GM12874 (cell line): ENCODE measurements at regions not wholly inside any gene's neighbourhood (a gene's known extent, or its start where the extent isn't known, plus 50 kb on each side); places are given as distances from the start of the nearest gene placed in this dataset.

ENCODE experiments used
- TF ChIP-seq, protein P1 (sequence below): IDR thresholded peaks from 2 replicates; pipeline ENCODE4 v1.5.1; 2011; ENCODE audit warnings: low read depth, mild to moderate bottlenecking, control low read depth, low read length, moderate library complexity; ENCODE audit not compliant: insufficient read depth

DNA sequence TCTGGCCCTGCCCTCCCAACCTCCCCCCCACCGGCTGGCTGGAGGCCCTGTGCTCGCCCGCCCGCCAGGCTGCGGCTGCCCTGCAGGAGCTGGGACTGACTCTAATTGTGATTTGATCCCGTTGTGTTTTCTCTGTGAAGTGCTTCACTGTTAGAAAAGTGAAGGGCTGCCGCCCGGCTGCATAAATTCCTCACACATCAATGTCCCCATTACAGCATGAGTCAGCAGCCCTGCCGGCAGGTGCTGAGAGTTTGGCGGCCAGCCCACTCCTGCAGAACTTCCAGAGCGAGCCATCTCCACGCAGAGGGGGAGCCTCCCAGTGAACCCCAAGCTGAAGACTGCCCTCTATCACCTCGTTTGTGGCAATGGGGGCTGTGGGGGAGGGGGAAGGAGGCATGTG, 137.9 kb downstream of the DLL1 start:
- TF ChIP-seq, protein P1, sequence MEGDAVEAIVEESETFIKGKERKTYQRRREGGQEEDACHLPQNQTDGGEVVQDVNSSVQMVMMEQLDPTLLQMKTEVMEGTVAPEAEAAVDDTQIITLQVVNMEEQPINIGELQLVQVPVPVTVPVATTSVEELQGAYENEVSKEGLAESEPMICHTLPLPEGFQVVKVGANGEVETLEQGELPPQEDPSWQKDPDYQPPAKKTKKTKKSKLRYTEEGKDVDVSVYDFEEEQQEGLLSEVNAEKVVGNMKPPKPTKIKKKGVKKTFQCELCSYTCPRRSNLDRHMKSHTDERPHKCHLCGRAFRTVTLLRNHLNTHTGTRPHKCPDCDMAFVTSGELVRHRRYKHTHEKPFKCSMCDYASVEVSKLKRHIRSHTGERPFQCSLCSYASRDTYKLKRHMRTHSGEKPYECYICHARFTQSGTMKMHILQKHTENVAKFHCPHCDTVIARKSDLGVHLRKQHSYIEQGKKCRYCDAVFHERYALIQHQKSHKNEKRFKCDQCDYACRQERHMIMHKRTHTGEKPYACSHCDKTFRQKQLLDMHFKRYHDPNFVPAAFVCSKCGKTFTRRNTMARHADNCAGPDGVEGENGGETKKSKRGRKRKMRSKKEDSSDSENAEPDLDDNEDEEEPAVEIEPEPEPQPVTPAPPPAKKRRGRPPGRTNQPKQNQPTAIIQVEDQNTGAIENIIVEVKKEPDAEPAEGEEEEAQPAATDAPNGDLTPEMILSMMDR, result no peak

DNA sequence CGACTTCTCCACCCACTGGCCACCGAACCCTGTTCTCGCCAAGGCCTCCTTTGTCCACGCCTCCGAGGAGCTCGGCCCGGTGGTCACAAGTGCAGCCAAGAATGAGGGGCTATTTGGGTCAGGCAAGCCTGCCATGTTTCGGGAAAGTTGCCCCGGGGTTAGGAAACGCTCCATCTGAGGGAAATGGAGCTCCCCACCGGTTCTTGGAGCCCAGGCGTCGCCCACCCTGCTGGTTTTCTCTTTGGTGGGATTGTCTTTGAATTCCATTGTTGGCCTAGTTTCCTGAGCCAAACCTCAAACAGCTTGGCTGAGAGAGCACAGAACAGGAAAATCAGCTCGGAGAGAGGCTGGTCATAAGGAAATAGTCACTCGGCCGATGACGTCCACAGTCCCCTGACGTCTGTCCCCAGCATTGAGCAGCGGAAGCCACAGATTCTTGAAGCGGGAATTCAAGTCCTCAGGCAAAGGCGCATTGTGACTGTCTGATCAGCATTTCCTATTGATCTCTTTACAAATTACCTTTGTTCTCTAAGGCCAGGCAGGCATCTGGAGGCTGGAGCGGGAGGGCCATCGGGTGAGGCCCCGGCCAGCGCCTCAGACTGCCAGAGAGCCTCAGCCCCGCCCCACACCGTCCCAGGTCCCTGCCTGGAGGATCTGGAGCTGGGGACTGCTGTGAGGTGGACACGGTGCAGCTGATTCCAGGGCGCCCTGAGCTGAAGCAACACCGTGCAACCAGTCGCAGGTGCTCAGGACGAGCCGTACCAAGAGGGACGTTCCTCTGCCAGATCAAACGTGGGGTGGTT, 138.6 kb downstream of the DLL1 start:
- TF ChIP-seq, protein P1, result no peak

DNA sequence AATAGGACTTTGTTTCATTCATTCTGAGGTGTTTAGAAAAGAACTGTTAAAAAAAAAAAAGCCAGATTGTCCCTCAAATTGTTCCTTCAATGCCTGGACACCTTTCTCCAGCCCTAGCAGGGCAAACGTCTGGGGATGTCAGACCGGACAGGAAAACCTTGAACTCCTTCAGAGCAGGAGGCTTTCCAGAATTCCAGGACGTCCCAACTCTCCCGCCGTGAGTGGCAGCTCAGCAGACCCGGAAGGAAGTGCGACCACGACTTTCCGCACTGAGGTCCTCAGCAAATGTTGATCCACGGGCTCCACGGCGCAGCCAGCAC, 139.1 kb downstream of the DLL1 start:
- TF ChIP-seq, protein P1, result no peak

DNA sequence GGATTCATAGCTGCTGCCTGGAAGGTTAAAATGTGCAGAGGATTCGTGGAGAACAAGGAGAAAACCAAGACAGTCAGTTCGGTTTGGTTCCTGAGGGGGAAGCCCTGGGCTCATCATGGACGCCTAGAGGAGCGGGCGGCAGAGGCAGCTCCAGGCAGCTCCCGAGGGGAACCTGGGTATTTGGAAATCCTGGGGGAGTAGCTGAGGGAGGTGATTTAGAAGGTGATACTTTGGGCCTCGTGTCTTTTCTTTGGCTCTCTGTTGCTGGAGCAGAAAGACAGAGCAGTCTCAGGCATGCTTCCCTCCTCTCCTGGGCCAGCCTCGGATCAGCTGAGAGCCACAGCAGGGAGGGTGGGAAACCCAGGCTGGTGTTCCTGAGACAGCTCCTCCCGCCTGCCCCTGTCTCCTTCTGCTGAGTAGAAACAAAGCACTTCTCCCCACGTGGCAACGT, 139.5 kb downstream of the DLL1 start:
- TF ChIP-seq, protein P1, result no peak

DNA sequence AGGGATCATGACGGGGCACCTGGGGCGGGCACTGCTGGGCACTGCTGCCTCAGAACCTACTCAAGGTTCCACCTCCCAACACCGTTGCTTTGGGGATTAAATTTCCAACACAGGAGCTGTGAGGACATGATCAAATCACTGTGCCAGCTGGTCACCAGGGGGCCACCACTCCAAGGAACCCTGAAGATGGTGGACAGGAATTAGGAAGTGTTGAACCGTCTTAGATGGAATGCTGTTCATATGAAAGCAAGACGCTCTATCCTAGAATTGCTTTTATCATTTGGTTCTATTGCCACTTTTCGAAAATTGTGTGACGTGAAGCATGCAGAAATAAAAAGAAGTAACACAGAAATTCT, 140.3 kb downstream of the DLL1 start:
- TF ChIP-seq, protein P1, result no peak

DNA sequence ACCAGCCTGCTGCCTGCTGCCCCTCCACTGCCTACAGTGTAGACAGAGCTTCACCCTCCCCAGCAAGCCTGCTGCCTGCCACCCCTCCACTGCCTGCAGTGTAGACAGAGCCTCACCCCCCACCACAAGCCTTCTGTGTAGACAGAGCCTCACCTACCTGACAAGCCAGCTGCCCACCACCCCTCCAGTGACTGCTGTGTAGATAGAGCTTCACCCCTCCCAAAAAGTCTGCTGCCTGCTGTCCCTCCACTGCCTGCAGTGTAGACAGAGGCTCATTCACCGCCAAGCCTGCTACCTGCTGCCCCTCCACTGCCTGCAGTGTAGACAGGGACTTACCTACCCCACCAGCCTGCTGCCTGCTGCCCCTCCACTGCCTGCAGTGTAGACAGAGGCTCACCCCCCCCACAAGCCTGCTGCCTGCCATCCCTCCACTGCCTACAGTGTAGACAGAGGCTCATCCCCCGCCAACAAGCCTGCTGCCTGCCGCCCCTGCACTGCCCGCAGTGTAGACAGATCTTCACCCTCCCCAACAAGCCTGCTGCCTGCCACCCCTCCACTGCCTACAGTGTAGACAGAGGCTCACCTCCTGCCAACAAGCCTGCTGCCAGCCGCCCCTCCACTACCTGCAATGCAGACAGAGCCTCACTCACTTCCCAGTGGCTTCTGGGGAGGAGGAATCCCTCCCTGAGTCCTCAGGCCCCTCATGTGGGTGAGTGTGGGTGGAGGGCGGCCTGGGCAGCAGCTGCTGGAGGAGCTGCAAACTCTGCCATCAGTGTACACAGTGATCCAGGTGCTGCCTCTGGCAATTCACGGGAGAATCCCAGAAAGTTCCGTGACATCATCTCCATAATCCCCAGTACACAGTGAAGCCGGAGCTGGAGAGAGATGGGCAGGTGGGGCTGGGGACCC, 140.9 kb downstream of the DLL1 start:
- TF ChIP-seq, protein P1, result no peak

DNA sequence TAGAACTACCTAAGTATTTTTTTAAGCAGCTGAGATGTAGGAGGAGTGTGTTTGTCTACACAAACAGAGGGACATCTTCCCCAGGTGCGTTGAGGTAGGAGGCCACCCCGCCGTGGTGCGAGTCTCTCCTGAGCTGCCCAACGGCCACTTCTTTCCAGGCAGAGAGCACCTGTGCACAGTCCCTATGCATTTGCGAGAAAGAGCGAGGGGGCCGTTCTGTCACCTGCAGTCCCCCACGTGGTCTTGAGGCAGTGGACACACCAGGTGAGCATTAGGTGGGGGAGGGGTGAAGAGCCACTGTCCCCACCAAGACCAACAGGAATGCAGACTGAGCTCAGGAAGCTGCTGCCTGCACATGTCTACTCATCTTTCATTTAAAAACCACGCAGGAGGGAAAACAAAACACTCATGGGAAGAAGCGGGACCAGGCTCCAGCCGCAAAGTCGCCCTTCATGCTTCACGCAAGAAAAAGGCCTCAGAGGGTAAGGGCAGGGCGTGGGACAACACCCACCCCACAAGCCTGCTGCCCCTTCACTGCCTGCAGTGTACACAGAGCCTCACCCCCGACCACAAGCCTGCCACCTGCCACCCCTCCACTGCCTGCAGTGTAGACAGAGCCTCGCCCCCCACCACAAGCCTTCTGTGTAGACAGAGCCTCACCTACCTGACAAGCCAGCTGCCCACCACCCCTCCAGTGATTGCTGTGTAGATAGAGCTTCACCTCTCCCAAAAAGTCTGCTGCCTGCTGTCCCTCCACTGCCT, 142.0 kb downstream of the DLL1 start:
- TF ChIP-seq, protein P1, result no peak
